ENCODE measurements at regions not wholly inside any gene's neighbourhood (a gene's known extent, or its start where the extent isn't known, plus 50 kb on each side); places are given as distances from the start of the nearest gene placed in this dataset.

DNA sequence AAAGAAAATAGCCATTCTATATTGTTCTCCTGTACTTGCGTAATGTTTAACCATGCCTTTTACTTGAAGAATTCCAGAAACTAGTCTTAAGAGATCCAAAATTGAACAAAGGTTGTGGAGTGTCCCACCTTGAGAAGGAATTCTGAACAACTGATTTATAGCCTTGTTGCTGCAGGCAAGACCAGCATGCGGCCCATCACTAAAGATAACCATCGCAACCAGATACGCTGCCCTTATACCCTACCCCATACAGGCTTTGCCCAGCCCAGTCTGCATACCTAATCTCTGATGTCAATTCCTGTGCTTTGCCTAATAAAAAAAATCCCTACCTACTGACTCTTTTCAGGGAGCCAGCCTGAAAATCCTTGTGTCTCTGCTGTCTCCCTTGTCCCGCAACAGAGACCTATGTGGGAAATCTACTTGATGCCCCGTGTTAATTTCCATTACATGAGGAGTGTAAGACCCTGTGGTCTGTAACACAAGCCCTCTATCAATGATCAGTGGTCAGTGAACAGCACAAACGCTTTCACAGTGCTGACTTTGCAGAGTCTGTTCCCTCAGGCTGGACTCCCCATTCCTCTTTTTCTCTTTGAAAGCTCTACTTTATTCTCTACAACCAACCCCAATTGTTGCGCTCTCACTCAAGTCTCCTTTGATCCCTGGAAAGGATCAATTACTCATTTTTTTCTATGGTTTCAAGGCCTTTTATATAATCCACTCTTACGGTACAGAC is 125.7 kb upstream of the BTBD3 start:
- H3K4me1 ChIP-seq (ENCODE audit: insufficient read depth, low read length, poor library complexity, severe bottlenecking): peaks cover 21% of the 10 kb centered on the region
- no peaks in the 10 kb centered on the region for H3K79me2 ChIP-seq (ENCODE audit: insufficient read depth, low read length)
- H3K9me2 ChIP-seq (replicated peaks; ENCODE audit: low read depth, low read length): no peaks in the 10 kb centered on the region
- no peaks in the 10 kb centered on the region for H3K36me3 ChIP-seq (ENCODE audit: insufficient read depth, low read length)
- no peaks in the 10 kb centered on the region for H4K20me1 ChIP-seq (ENCODE audit: insufficient read depth, low read length, poor library complexity, severe bottlenecking)
- H3K9ac ChIP-seq (ENCODE audit: low read depth, low read length, poor library complexity, severe bottlenecking): no peak overlapping the region
- TF ChIP-seq EZH2phosphoT487 (IDR thresholded peaks at IDR 0.05; ENCODE audit: borderline replicate concordance): no peak
- no peak for TF ChIP-seq CTCF (conservative IDR thresholded peaks at IDR 0.05; ENCODE audit: low read length)
- no peaks in the 10 kb centered on the region for H3K27me3 ChIP-seq (ENCODE audit: insufficient read depth, low read length, poor library complexity, severe bottlenecking)
- H3K4me2 ChIP-seq (ENCODE audit: low read depth, low read length, poor library complexity, severe bottlenecking): no peak overlapping the region
- H3K9me3 ChIP-seq (ENCODE audit: insufficient read depth, low read depth, low read length): no peaks in the 10 kb centered on the region
- H3F3A ChIP-seq (ENCODE audit: low read depth): 0 out of 2 replicates have a peak, but pooled peaks cover 5% of the 10 kb centered on the region
- no peak overlapping the region for H3K4me3 ChIP-seq (ENCODE audit: low read length, poor library complexity, severe bottlenecking)
- H2AFZ ChIP-seq (ENCODE audit: low read length): no peak overlapping the region

DNA sequence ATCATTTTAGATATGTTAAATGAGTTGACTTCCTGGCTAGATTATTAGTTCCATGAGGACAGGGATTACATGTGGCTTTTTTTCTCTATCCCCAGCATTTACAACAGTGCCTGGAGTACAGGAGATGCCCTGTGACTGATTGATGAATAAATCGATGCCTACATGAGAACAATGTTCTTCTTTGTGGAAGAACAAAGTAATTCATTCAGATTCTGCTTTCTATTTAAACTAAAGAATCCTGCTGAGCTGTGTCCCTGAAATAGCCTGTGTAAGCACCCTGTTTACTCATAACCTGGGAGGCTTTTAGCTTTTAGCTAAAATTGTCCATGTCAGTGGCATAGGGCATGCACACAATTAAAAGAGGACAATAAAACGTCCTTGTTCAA is 125.1 kb upstream of the BTBD3 start:
- H3K79me2 ChIP-seq (ENCODE audit: insufficient read depth, low read length): no peaks in the 10 kb centered on the region
- no peaks in the 10 kb centered on the region for H3K9me2 ChIP-seq (replicated peaks; ENCODE audit: low read depth, low read length)
- H3K4me3 ChIP-seq (ENCODE audit: low read length, poor library complexity, severe bottlenecking): no peak overlapping the region
- H3K4me2 ChIP-seq (ENCODE audit: low read depth, low read length, poor library complexity, severe bottlenecking): no peak overlapping the region
- no peaks in the 10 kb centered on the region for H3K9me3 ChIP-seq (ENCODE audit: insufficient read depth, low read depth, low read length)
- no peaks in the 10 kb centered on the region for H4K20me1 ChIP-seq (ENCODE audit: insufficient read depth, low read length, poor library complexity, severe bottlenecking)
- H3K36me3 ChIP-seq (ENCODE audit: insufficient read depth, low read length): no peaks in the 10 kb centered on the region
- no peak overlapping the region for H2AFZ ChIP-seq (ENCODE audit: low read length)
- no peak for TF ChIP-seq EZH2phosphoT487 (IDR thresholded peaks at IDR 0.05; ENCODE audit: borderline replicate concordance)
- TF ChIP-seq CTCF (conservative IDR thresholded peaks at IDR 0.05; ENCODE audit: low read length): no peak
- peaks cover 21% of the 10 kb centered on the region for H3K4me1 ChIP-seq (ENCODE audit: insufficient read depth, low read length, poor library complexity, severe bottlenecking)
- H3K27me3 ChIP-seq (ENCODE audit: insufficient read depth, low read length, poor library complexity, severe bottlenecking): no peaks in the 10 kb centered on the region
- no peak overlapping the region for H3K9ac ChIP-seq (ENCODE audit: low read depth, low read length, poor library complexity, severe bottlenecking)
- H3F3A ChIP-seq (ENCODE audit: low read depth): 0 out of 2 replicates have a peak, but pooled peaks cover 5% of the 10 kb centered on the region

- Histone ChIP-seq H3K9me3 (ENCODE audit: insufficient read depth, low read depth, low read length) (no peaks in the 10 kb centered on the region), H3K4me1 (ENCODE audit: insufficient read depth, low read length, poor library complexity, severe bottlenecking) (peaks cover 8% of the 10 kb centered on the region), H3F3A (ENCODE audit: low read depth) (0 out of 2 replicates have a peak, but pooled peaks cover 2% of the 10 kb centered on the region), H3K36me3 (ENCODE audit: insufficient read depth, low read length) (no peaks in the 10 kb centered on the region), H3K4me2 (ENCODE audit: low read depth, low read length, poor library complexity, severe bottlenecking) (no peak overlapping the region), H3K27me3 (ENCODE audit: insufficient read depth, low read length, poor library complexity, severe bottlenecking) (no peaks in the 10 kb centered on the region), H3K9ac (ENCODE audit: low read depth, low read length, poor library complexity, severe bottlenecking) (no peak overlapping the region), H4K20me1 (ENCODE audit: insufficient read depth, low read length, poor library complexity, severe bottlenecking) (no peaks in the 10 kb centered on the region), H3K4me3 (ENCODE audit: low read length, poor library complexity, severe bottlenecking) (no peak overlapping the region), H3K9me2 (replicated peaks; ENCODE audit: low read depth, low read length) (no peaks in the 10 kb centered on the region), H3K79me2 (ENCODE audit: insufficient read depth, low read length) (no peaks in the 10 kb centered on the region), H2AFZ (ENCODE audit: low read length) (no peak overlapping the region)
- TF ChIP-seq CTCF (conservative IDR thresholded peaks at IDR 0.05; ENCODE audit: low read length) (no peak), EZH2phosphoT487 (IDR thresholded peaks at IDR 0.05; ENCODE audit: borderline replicate concordance) (no peak)
Observed at GRCh38 chr20:11794525-11794924, 123.2 kb upstream of the BTBD3 start.
